Gastrocnemius medialis (tissue), 4 donors: ENCODE measurements at regions not wholly inside any gene's neighbourhood (a gene's known extent, or its start where the extent isn't known, plus 50 kb on each side); places are given as distances from the start of the nearest gene placed in this dataset.

Experiments used
- ATAC-seq, 2 donors: fragments of 150-250 bp; one replicate each; pipeline ENCODE4 v1.9.1; 2016
- DNase-seq, 2 donors: peaks; one replicate each; pipeline ENCODE4 v3.0.0-alpha.2; 2019
- H3K27ac ChIP-seq, 4 donors: fragments of 200-600 bp; sonication (generic); 1 replicate in 1 of 4; 2 replicates in 3 of 4; pipeline ENCODE4 v1.5.1; 2016 to 2018; ENCODE audit warnings: mild to moderate bottlenecking in 2 of 4, moderate library complexity in 1 of 4
- H3K27me3 ChIP-seq, 3 donors: fragments of 200-600 bp; sonication (generic) in 2 of 3; 1 replicate in 1 of 3; 2 replicates in 2 of 3; pipeline versions ENCODE4 v1.5.1 to v1.6.0; 2016 to 2019; ENCODE audit warnings: mild to moderate bottlenecking in 1 of 3, moderate library complexity in 1 of 3
- H3K36me3 ChIP-seq, 2 donors: fragments of 200-600 bp; sonication (generic) in 1 of 2; one replicate each; pipeline ENCODE4 v1.5.1; 2017 to 2018
- H3K4me1 ChIP-seq, 2 donors: fragments of 200-600 bp; sonication (generic) in 1 of 2; one replicate each; pipeline ENCODE4 v1.5.1; 2016 to 2017; ENCODE audit warnings: mild to moderate bottlenecking in 2 of 2
- H3K4me3 ChIP-seq, 4 donors: fragments of 200-600 bp; sonication (generic) in 3 of 4; 1 replicate in 1 of 4; 2 replicates in 3 of 4; pipeline ENCODE4 v1.5.1; 2016 to 2019; ENCODE audit warnings: mild to moderate bottlenecking in 2 of 4
- H3K9me3 ChIP-seq, 3 donors: fragments of 200-600 bp; sonication (generic) in 2 of 3; 1 replicate in 1 of 3; 2 replicates in 2 of 3; pipeline ENCODE4 v1.5.1; 2016 to 2019
- POLR2A ChIP-seq, 2 donors: fragments of 450-650 bp; IDR thresholded peaks; one replicate each; pipeline ENCODE4 v1.6.1; 2017; ENCODE audit warnings: antibody characterized with exemption in 2 of 2, mild to moderate bottlenecking in 2 of 2, moderate library complexity in 2 of 2
- in situ Hi-C, 4 donors: fragments of 200-750 bp; cut with MboI; loops; one replicate each; pipeline versions ENCODE4 v1.15.0 to v1.8.0; 2017; ENCODE audit warnings: low sequenced_read_pairs in 4 of 4
- intact Hi-C: fragments of 100-400 bp; cut with DNase I; formaldehyde crosslinking; loops from one replicate; pipeline ENCODE4 v1.15.1; 2023; ENCODE audit warnings: low total_unique reads
- TF ChIP-seq, protein P1 (sequence below), 5 experiments: fragments of 450-650 bp in 3 of 5; fragments of 200-600 bp in 2 of 5; sonication (generic) in 2 of 5; IDR thresholded peaks in 4 of 5; conservative IDR thresholded peaks in 1 of 5; 1 replicate in 4 of 5; 2 replicates in 1 of 5; pipeline ENCODE4 v1.5.1; 2016 to 2019; ENCODE audit warnings: antibody characterized with exemption in 5 of 5, mild to moderate bottlenecking in 3 of 5, moderate library complexity in 3 of 5

DNA sequence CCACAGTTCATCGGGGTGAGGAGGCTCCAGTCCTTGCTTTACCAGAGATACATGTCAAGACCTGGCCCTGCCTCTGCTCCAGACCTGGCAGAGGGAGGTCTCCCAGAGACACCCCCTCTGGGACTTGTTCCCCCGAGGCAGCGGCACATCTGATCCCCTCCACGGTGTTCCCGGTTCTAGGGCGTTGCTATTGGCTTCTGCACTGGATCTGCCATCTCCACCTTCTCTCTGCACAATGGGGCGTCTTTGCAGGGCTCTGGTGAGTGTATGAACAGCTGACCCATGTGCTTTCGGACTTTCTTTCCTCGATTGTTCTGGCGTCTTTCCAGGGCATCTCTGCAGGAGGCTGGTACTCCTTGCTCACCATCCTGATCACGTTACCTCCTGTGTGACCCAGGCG is 930.4 kb downstream of the TBC1D22A start:
- Histone ChIP-seq H3K9me3 (no peaks in the 10 kb centered on the region), H3K27me3 (no peaks in the 10 kb centered on the region), H3K36me3 (no peaks in the 10 kb centered on the region), H3K4me3 (no peak overlapping the region), H3K4me1 (no peaks in the 10 kb centered on the region), H3K27ac (no peak overlapping the region)
- ATAC-seq (no peak), DNase-seq (no peak)
- in situ Hi-C loops: no loop called here
- no peak for TF ChIP-seq POLR2A (IDR thresholded peaks at IDR 0.05)
- TF ChIP-seq, protein P1, sequence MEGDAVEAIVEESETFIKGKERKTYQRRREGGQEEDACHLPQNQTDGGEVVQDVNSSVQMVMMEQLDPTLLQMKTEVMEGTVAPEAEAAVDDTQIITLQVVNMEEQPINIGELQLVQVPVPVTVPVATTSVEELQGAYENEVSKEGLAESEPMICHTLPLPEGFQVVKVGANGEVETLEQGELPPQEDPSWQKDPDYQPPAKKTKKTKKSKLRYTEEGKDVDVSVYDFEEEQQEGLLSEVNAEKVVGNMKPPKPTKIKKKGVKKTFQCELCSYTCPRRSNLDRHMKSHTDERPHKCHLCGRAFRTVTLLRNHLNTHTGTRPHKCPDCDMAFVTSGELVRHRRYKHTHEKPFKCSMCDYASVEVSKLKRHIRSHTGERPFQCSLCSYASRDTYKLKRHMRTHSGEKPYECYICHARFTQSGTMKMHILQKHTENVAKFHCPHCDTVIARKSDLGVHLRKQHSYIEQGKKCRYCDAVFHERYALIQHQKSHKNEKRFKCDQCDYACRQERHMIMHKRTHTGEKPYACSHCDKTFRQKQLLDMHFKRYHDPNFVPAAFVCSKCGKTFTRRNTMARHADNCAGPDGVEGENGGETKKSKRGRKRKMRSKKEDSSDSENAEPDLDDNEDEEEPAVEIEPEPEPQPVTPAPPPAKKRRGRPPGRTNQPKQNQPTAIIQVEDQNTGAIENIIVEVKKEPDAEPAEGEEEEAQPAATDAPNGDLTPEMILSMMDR (IDR thresholded peaks at IDR 0.05 in 4 of 5, conservative IDR thresholded peaks at IDR 0.05 in 1 of 5): no peak
- intact Hi-C loops: no loop called here

DNA sequence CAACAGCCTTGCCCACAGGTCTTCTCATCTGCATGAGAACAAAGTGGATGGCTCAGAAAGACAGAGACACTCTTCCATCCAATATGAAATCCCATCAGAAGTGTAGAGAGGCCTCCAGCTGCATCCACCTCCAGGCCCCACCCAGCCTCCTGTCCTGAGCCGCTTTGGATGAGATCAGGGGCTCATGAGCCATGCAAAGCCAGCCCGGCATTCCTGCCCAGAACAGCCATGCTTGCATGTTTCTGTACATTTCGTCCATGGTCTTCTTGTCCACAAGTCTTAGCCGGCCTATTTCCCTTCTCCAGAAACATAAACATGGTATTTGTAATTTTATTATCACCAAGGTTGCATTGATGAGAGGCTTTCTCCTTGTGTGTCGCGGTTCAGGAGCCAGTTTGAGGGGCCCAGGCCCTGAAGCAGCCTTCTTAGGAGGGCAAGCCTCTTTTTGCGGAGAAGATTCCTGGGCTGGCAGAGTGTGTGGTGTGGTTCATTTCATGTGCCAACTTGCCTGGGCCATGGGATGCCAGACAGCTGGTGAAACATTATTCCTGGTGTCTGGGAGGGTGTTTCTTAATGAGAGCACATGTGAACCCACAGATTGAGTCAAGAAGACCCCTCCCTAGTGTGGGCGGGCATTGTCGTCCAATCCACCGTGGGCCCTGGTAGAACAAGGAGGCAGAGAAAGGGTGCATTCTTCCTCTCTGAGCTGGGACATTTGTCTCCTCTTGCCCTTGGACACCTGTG is 928.9 kb downstream of the TBC1D22A start:
- TF ChIP-seq, protein P1 (IDR thresholded peaks at IDR 0.05 in 4 of 5, conservative IDR thresholded peaks at IDR 0.05 in 1 of 5): no peak
- TF ChIP-seq POLR2A (IDR thresholded peaks at IDR 0.05): no peak

DNA sequence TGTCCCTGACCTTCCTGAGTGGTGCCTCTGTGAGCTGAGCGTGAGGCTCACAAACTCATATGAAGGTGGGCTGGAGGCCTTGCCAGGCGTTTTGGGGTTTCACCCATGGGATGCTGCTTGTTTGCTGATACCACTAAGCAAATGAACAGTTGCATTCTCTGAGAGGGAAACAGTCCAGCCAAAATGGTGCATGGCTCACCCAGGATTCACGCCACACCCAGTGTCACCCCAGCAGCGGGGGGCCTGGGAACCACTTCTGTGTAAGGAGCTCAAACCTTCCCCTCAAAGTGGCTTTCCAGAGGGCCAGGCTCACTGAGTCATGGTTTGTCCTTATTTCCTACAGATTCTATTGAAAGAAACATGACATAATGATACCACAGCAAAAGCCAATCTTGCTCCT is 928.1 kb downstream of the TBC1D22A start:
- in situ Hi-C loops (no loop called here), intact Hi-C loops (no loop called here)
- no peak for DNase-seq
- TF ChIP-seq POLR2A (IDR thresholded peaks at IDR 0.05): no peak
- TF ChIP-seq, protein P1 (IDR thresholded peaks at IDR 0.05 in 4 of 5, conservative IDR thresholded peaks at IDR 0.05 in 1 of 5): no peak
- no peak overlapping the region for H3K27ac ChIP-seq
- no peak overlapping the region for H3K4me3 ChIP-seq
- no peaks in the 10 kb centered on the region for H3K27me3 ChIP-seq
- H3K4me1 ChIP-seq: no peaks in the 10 kb centered on the region
- ATAC-seq: no peak
- no peaks in the 10 kb centered on the region for H3K36me3 ChIP-seq
- no peaks in the 10 kb centered on the region for H3K9me3 ChIP-seq

More for the DNA sequence above, 928.9 kb downstream of the TBC1D22A start:
- in situ Hi-C loops: no loop called here
- no peaks in the 10 kb centered on the region for H3K9me3 ChIP-seq
- intact Hi-C loops: no loop called here
- no peak for DNase-seq
- H3K27me3 ChIP-seq: no peaks in the 10 kb centered on the region
- ATAC-seq: no peak
- H3K4me3 ChIP-seq: no peak overlapping the region
- H3K27ac ChIP-seq: no peak overlapping the region
- no peaks in the 10 kb centered on the region for H3K4me1 ChIP-seq
- no peaks in the 10 kb centered on the region for H3K36me3 ChIP-seq

DNA sequence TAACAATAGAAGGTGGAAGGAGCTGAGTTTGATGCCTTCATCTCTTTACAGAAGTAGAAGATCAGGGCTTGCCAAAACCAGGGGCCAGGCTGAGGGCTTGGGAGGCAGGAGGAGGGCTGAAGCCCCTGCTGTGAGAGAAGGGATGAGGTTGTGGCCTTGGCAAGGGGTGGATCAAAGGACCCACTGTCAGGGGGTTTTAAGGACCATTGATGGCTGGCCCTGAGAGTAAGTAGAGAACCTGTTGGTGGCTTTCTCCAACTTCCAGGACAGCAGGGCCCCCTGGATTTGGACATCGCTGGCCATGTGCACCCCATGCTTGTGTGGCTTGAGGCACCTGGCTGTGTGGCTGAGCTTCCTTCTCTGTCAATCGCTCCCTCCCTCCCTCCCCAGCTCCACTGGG is 927.7 kb downstream of the TBC1D22A start:
- Histone ChIP-seq H3K36me3 (no peaks in the 10 kb centered on the region), H3K4me3 (no peak overlapping the region), H3K4me1 (no peaks in the 10 kb centered on the region), H3K27me3 (no peaks in the 10 kb centered on the region), H3K9me3 (no peaks in the 10 kb centered on the region), H3K27ac (no peak overlapping the region)
- intact Hi-C loops: no loop called here
- DNase-seq: no peak
- in situ Hi-C loops: no loop called here
- ATAC-seq: no peak
- TF ChIP-seq, protein P1 (IDR thresholded peaks at IDR 0.05 in 4 of 5, conservative IDR thresholded peaks at IDR 0.05 in 1 of 5): no peak
- no peak for TF ChIP-seq POLR2A (IDR thresholded peaks at IDR 0.05)

DNA sequence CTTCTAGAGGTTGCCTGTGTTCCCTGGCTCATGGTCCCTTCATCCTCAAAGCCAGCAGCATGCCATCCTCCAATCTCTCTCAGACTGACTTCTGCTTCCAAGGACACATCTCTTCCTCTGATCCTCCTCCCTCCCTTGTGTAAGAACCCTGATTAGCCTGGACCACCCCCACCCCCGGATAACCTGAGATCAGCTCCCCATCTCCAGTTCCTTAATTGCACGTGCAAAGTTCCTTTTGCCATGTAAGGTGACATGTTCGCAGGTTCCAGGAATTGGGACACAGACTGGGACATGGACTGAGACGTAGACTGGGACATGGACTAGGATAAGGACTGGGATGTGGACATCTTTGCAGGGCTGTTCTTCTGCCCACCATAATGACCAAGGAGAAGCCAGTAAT is 925.3 kb downstream of the TBC1D22A start:
- Histone ChIP-seq H3K9me3 (no peaks in the 10 kb centered on the region), H3K36me3 (no peaks in the 10 kb centered on the region), H3K27ac (no peak overlapping the region), H3K27me3 (no peaks in the 10 kb centered on the region), H3K4me1 (no peaks in the 10 kb centered on the region), H3K4me3 (no peak overlapping the region)
- no peak for TF ChIP-seq POLR2A (IDR thresholded peaks at IDR 0.05)
- TF ChIP-seq, protein P1 (IDR thresholded peaks at IDR 0.05 in 4 of 5, conservative IDR thresholded peaks at IDR 0.05 in 1 of 5): no peak
- in situ Hi-C loops (no loop called here), intact Hi-C loops (no loop called here)
- ATAC-seq (no peak), DNase-seq (no peak)
